ENCODE measurements at regions not wholly inside any gene's neighbourhood (a gene's known extent, or its start where the extent isn't known, plus 50 kb on each side); places are given as distances from the start of the nearest gene placed in this dataset.

DNA sequence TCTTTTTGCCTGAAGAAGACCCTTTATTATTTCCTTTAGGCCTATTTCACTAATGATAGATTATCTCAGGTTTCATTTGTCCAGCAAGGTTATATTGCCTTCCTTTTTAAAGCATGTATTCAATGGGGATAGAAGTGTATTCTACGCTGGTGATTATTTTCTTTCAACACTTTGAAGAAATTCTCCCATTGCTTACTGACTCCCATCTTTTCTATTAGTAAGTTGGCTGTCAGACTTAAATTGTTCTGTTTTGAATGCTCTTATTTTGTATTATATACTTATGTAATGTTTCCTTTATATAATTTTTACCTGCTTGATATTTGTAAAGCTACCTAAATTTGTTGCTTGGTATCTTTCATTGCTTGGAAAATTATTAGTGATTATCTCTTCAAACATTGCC lies 445.1 kb upstream of the RASGRP1 start:
- no peak for TF ChIP-seq YY1 (IDR thresholded peaks at IDR 0.05; ENCODE audit: insufficient read depth, insufficient read length)
- TF ChIP-seq ZNF274 (IDR thresholded peaks at IDR 0.05; ENCODE audit: low read depth, low read length): no peak
- no peak for TF ChIP-seq SUZ12 (IDR thresholded peaks at IDR 0.05; ENCODE audit: extremely low read depth, insufficient read depth, insufficient read length)
